ENCODE measurements at regions not wholly inside any gene's neighbourhood (a gene's known extent, or its start where the extent isn't known, plus 50 kb on each side); places are given as distances from the start of the nearest gene placed in this dataset.

DNA sequence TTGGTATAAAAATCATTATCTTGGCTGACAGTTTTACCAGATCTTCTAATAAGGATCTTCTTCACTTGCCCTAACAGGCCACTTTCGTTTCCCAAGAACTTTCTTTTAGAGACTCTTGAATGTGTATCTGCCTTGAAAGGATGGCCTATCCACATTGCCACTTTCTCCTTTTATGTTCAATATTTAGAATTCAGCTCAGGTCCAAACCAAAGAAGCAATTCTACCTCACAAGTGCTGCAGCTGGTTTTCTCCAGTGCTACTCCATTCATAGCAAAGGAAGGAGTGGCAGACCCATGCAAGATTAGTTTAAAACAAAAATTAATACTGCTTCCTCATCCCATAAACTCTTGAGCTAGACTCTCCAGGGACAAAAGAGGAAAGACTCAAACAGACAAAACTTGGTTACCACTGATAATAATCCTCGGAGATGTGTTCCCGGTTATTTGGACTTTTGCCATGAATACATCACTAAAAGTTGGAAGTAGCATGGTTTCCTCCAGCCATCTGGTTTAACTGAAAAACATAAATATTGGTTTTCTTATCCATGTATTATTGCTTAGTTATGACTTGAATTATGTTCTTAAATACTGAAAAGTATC lies 401.8 kb downstream of the PABPC4L start:
- TF ChIP-seq, protein P1, sequence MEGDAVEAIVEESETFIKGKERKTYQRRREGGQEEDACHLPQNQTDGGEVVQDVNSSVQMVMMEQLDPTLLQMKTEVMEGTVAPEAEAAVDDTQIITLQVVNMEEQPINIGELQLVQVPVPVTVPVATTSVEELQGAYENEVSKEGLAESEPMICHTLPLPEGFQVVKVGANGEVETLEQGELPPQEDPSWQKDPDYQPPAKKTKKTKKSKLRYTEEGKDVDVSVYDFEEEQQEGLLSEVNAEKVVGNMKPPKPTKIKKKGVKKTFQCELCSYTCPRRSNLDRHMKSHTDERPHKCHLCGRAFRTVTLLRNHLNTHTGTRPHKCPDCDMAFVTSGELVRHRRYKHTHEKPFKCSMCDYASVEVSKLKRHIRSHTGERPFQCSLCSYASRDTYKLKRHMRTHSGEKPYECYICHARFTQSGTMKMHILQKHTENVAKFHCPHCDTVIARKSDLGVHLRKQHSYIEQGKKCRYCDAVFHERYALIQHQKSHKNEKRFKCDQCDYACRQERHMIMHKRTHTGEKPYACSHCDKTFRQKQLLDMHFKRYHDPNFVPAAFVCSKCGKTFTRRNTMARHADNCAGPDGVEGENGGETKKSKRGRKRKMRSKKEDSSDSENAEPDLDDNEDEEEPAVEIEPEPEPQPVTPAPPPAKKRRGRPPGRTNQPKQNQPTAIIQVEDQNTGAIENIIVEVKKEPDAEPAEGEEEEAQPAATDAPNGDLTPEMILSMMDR (IDR thresholded peaks at IDR 0.05), result no peak
- no peak for TF ChIP-seq POLR2A (IDR thresholded peaks at IDR 0.05)

Data from uterus (tissue), 2 donors.